Neuronal stem cell (in vitro differentiated cells): ENCODE measurements at regions not wholly inside any gene's neighbourhood (a gene's known extent, or its start where the extent isn't known, plus 50 kb on each side); places are given as distances from the start of the nearest gene placed in this dataset.
"Not testable (repeated sequence)": the region's sequence is repeated elsewhere in the genome, so short reads cannot be mapped to it uniquely, and the experiment has no call there.

Source experiments
- DNase-seq: peaks from one replicate; pipeline ENCODE4 v3.0.0-alpha.2; 2013; ENCODE audit warnings: low spot score
- H2AFZ ChIP-seq: one replicate; pipeline ENCODE4 v1.6.1; 2013; ENCODE audit warnings: mild to moderate bottlenecking, low read length, inconsistent platforms
- H2AK5ac ChIP-seq: 2 replicates; pipeline ENCODE4 v1.6.1; 2013; ENCODE audit warnings: low read depth, mild to moderate bottlenecking, inconsistent platforms, low read length, moderate library complexity, mixed read lengths
- H2BK120ac ChIP-seq: 2 replicates; pipeline ENCODE4 v1.6.1; 2013; ENCODE audit warnings: low read depth, mild to moderate bottlenecking, inconsistent platforms, low read length, moderate library complexity, mixed read lengths
- H2BK12ac ChIP-seq: one replicate; pipeline ENCODE4 v1.6.1; 2013; ENCODE audit warnings: low read length, inconsistent platforms
- H2BK15ac ChIP-seq: 2 replicates; pipeline ENCODE4 v1.6.1; 2013; ENCODE audit warnings: mild to moderate bottlenecking, low read length, inconsistent platforms, mixed read lengths
- H2BK5ac ChIP-seq: one replicate; pipeline ENCODE4 v1.6.1; 2013; ENCODE audit warnings: inconsistent platforms, mild to moderate bottlenecking, low read length, moderate library complexity
- H3K14ac ChIP-seq: one replicate; pipeline ENCODE4 v1.6.1; 2013; ENCODE audit warnings: low read length, inconsistent platforms
- H3K18ac ChIP-seq: 2 replicates; pipeline ENCODE4 v1.6.1; 2013; ENCODE audit warnings: low read length, inconsistent platforms
- H3K23ac ChIP-seq: 2 replicates; pipeline ENCODE4 v1.6.1; 2013; ENCODE audit warnings: low read depth, mild to moderate bottlenecking, mixed read lengths, low read length, inconsistent platforms; ENCODE audit not compliant: poor library complexity
- H3K27ac ChIP-seq: replicated peaks from 3 replicates; pipeline ENCODE4 v1.5.1; 2013; ENCODE audit warnings: low read length, inconsistent platforms
- H3K27me3 ChIP-seq, 3 experiments: 2 replicates each; pipeline ENCODE4 v1.6.1; 2013; ENCODE audit warnings: low read length in 3 of 3, mild to moderate bottlenecking in 2 of 3, inconsistent platforms in 1 of 3, low read depth in 1 of 3, mixed read lengths in 1 of 3, moderate library complexity in 1 of 3; ENCODE audit not compliant: control insufficient read depth in 3 of 3, insufficient read depth in 3 of 3
- H3K36me3 ChIP-seq, 2 donors: replicated peaks in 1 of 2; 2 replicates each; pipeline ENCODE4 v1.6.1; 2013; ENCODE audit warnings: low read length in 2 of 2; ENCODE audit not compliant: control insufficient read depth in 2 of 2, insufficient read depth in 2 of 2
- H3K4ac ChIP-seq: 2 replicates; pipeline ENCODE4 v1.6.1; 2013; ENCODE audit warnings: inconsistent platforms, mild to moderate bottlenecking, low read length, moderate library complexity
- H3K4me1 ChIP-seq, 2 donors: 1 replicate in 1 of 2; 2 replicates in 1 of 2; pipeline ENCODE4 v1.6.1; 2013; ENCODE audit warnings: low read length in 2 of 2, low read depth in 1 of 2; ENCODE audit not compliant: control insufficient read depth in 2 of 2, insufficient read depth in 1 of 2
- H3K4me2 ChIP-seq: one replicate; pipeline ENCODE4 v1.6.1; 2013; ENCODE audit warnings: mild to moderate bottlenecking, low read length, inconsistent platforms; ENCODE audit not compliant: insufficient read depth, poor library complexity, severe bottlenecking
- H3K4me3 ChIP-seq, 2 donors: 2 replicates each; pipeline ENCODE4 v1.5.1; 2013; ENCODE audit warnings: low read length in 2 of 2, mild to moderate bottlenecking in 2 of 2, inconsistent platforms in 1 of 2, moderate library complexity in 1 of 2
- H3K79me1 ChIP-seq: one replicate; pipeline ENCODE4 v1.6.1; 2013; ENCODE audit warnings: low read depth, mild to moderate bottlenecking, inconsistent platforms, low read length, moderate library complexity
- H3K9ac ChIP-seq: one replicate; pipeline ENCODE4 v1.6.1; 2013; ENCODE audit warnings: mild to moderate bottlenecking, low read depth, low read length, inconsistent platforms; ENCODE audit not compliant: poor library complexity
- H3K9me3 ChIP-seq, 2 donors: replicated peaks in 1 of 2; 2 replicates each; pipeline versions ENCODE3 to v1.6.1; 2013; ENCODE audit warnings: low read length in 2 of 2, mild to moderate bottlenecking in 2 of 2, inconsistent platforms in 1 of 2, low read depth in 1 of 2, mixed read lengths in 1 of 2, moderate library complexity in 1 of 2; ENCODE audit not compliant: control insufficient read depth in 2 of 2, insufficient read depth in 1 of 2
- H4K8ac ChIP-seq: one replicate; pipeline ENCODE4 v1.6.1; 2013; ENCODE audit warnings: low read depth, mild to moderate bottlenecking, inconsistent platforms, low read length, moderate library complexity
- H4K91ac ChIP-seq: one replicate; pipeline ENCODE4 v1.6.1; 2013; ENCODE audit warnings: low read length, low read depth, mild to moderate bottlenecking, inconsistent platforms; ENCODE audit not compliant: poor library complexity
- WGBS, 2 donors: extraction: QIAGEN DNeasy Blood & Tissue Kit; methylation state at CpG; one replicate each; pipeline ENCODE4 v1.1.7; 2013; ENCODE audit warnings: missing lambda C conversion rate in 2 of 2, mixed read lengths in 1 of 2; ENCODE audit not compliant: insufficient read length in 2 of 2, insufficient replicate concordance in 1 of 2; ENCODE audit errors: extremely low coverage in 2 of 2; 5-methylcytosine and 5-hydroxymethylcytosine counted together

GRCh38 chr3:195669310-195669709, 51.5 kb upstream of the MUC20 start:
- H2BK120ac ChIP-seq, DNase-seq, H4K8ac ChIP-seq, H2BK5ac ChIP-seq, H3K18ac ChIP-seq, H3K23ac ChIP-seq, H3K27ac ChIP-seq, H3K14ac ChIP-seq, H4K91ac ChIP-seq, H3K4ac ChIP-seq, H3K27me3 ChIP-seq, H3K79me1 ChIP-seq, H3K4me3 ChIP-seq, H2AK5ac ChIP-seq, H3K4me1 ChIP-seq, H2BK12ac ChIP-seq, H2AFZ ChIP-seq, H2BK15ac ChIP-seq, H3K9ac ChIP-seq, H3K4me2 ChIP-seq, H3K9me3 ChIP-seq: not testable (repeated sequence)
- WGBS, 2 donors, result no CpG with 5 or more reads among the region's 13 CpGs
- H3K36me3 ChIP-seq, result peaks cover 0 to 39% of the 10 kb centered on the region in 2 donors

- not testable (repeated sequence) for H3K79me1 ChIP-seq, H3K4me1 ChIP-seq, H3K4ac ChIP-seq, H3K4me2 ChIP-seq, H3K23ac ChIP-seq, H2BK15ac ChIP-seq, H3K9ac ChIP-seq, H2BK120ac ChIP-seq, H4K91ac ChIP-seq, H2BK5ac ChIP-seq, H3K18ac ChIP-seq, H3K27me3 ChIP-seq, DNase-seq, H2AFZ ChIP-seq, H3K4me3 ChIP-seq, H3K9me3 ChIP-seq, H2AK5ac ChIP-seq, H3K14ac ChIP-seq, H4K8ac ChIP-seq, H3K27ac ChIP-seq, H2BK12ac ChIP-seq
- WGBS, 2 donors, result no CpG with 5 or more reads among the region's 24 CpGs
- H3K36me3 ChIP-seq, result peaks cover 0 to 38% of the 10 kb centered on the region in 2 donors
Observed at GRCh38 chr3:195668131-195668766, 52.5 kb upstream of the MUC20 start.

GRCh38 chr3:195665311-195665710, 55.5 kb upstream of the MUC20 start:
- not testable (repeated sequence) for H4K91ac ChIP-seq, H3K27ac ChIP-seq, H2BK12ac ChIP-seq, H3K23ac ChIP-seq, H3K4me1 ChIP-seq, H3K4me2 ChIP-seq, H4K8ac ChIP-seq, H2AK5ac ChIP-seq, H3K79me1 ChIP-seq, H3K4me3 ChIP-seq, DNase-seq, H3K18ac ChIP-seq, H3K4ac ChIP-seq, H3K9ac ChIP-seq, H2BK15ac ChIP-seq, H2AFZ ChIP-seq, H3K14ac ChIP-seq, H3K27me3 ChIP-seq, H2BK120ac ChIP-seq, H3K9me3 ChIP-seq, H2BK5ac ChIP-seq
- H3K36me3 ChIP-seq, result peaks cover 0 to 27% of the 10 kb centered on the region in 2 donors
- no CpG with 5 or more reads among the region's 19 CpGs for WGBS, 2 donors

GRCh38 chr3:195664131-195664530, 56.6 kb upstream of the MUC20 start:
- not testable (repeated sequence) for DNase-seq

More at GRCh38 chr3:195664131-195664530, 56.6 kb upstream of the MUC20 start:
- H3K23ac ChIP-seq, H2BK120ac ChIP-seq, H3K14ac ChIP-seq, H2BK5ac ChIP-seq, H4K91ac ChIP-seq, H3K27me3 ChIP-seq, H2AK5ac ChIP-seq, H2BK12ac ChIP-seq, H4K8ac ChIP-seq, H3K4ac ChIP-seq, H2BK15ac ChIP-seq, H3K4me3 ChIP-seq, H3K79me1 ChIP-seq, H3K9ac ChIP-seq, H3K18ac ChIP-seq, H3K27ac ChIP-seq, H3K9me3 ChIP-seq, H3K4me1 ChIP-seq, H3K4me2 ChIP-seq, H2AFZ ChIP-seq: not testable (repeated sequence)
- H3K36me3 ChIP-seq, result peaks cover 0 to 24% of the 10 kb centered on the region in 2 donors
- no CpG with 5 or more reads among the region's 12 CpGs for WGBS, 2 donors
